H9 (cell line): ENCODE measurements at regions not wholly inside any gene's neighbourhood (a gene's known extent, or its start where the extent isn't known, plus 50 kb on each side); places are given as distances from the start of the nearest gene placed in this dataset.

Source experiments
- DNase-seq: peaks from one replicate; pipeline ENCODE4 v3.0.0-alpha.2; 2017
- H2AFZ ChIP-seq: one replicate; pipeline ENCODE4 v1.6.1; 2013; ENCODE audit warnings: mild to moderate bottlenecking, low read length, control low read depth, moderate library complexity
- H2AK5ac ChIP-seq: 2 replicates; pipeline ENCODE4 v1.6.1; 2013; ENCODE audit warnings: low read length, control low read depth, mixed read lengths; ENCODE audit not compliant: insufficient read length
- H2BK120ac ChIP-seq: one replicate; pipeline ENCODE4 v1.6.1; 2013; ENCODE audit warnings: low read depth, mild to moderate bottlenecking, low read length, control low read depth, inconsistent platforms; ENCODE audit not compliant: poor library complexity, severe bottlenecking
- H2BK12ac ChIP-seq: 2 replicates; pipeline ENCODE4 v1.6.1; 2013; ENCODE audit warnings: low read length, control low read depth, mixed read lengths, low read depth; ENCODE audit not compliant: insufficient read length
- H2BK15ac ChIP-seq: 2 replicates; pipeline ENCODE4 v1.6.1; 2013; ENCODE audit warnings: low read depth, low read length, control low read depth
- H2BK20ac ChIP-seq: one replicate; pipeline ENCODE4 v1.6.1; 2013; ENCODE audit warnings: low read depth, mild to moderate bottlenecking, low read length, control low read depth, inconsistent platforms; ENCODE audit not compliant: poor library complexity, severe bottlenecking
- H2BK5ac ChIP-seq: 2 replicates; pipeline ENCODE4 v1.6.1; 2013; ENCODE audit warnings: low read length, control low read depth, mixed read lengths; ENCODE audit not compliant: insufficient read length
- H3K14ac ChIP-seq: 2 replicates; pipeline ENCODE4 v1.6.1; 2013; ENCODE audit warnings: low read length, control low read depth; ENCODE audit not compliant: insufficient read depth
- H3K18ac ChIP-seq: 2 replicates; pipeline ENCODE4 v1.6.1; 2013; ENCODE audit warnings: low read depth, mild to moderate bottlenecking, mixed read lengths, low read length, control low read depth; ENCODE audit not compliant: insufficient read length
- H3K23ac ChIP-seq: 2 replicates; pipeline ENCODE4 v1.6.1; 2013; ENCODE audit warnings: low read length, control low read depth, mixed read lengths, low read depth; ENCODE audit not compliant: insufficient read length
- H3K23me2 ChIP-seq: 2 replicates; pipeline ENCODE4 v1.6.1; 2013; ENCODE audit warnings: low read depth, mild to moderate bottlenecking, mixed read lengths, low read length, control low read depth; ENCODE audit not compliant: insufficient read length, poor library complexity, severe bottlenecking
- H3K27ac ChIP-seq: 2 replicates; pipeline ENCODE4 v1.5.1; 2013; ENCODE audit warnings: low read length, control low read depth, mixed read lengths, low read depth; ENCODE audit not compliant: insufficient read length
- H3K27me3 ChIP-seq: 2 replicates; pipeline ENCODE4 v1.6.1; 2013; ENCODE audit warnings: low read length, control low read depth, inconsistent platforms; ENCODE audit not compliant: insufficient read depth
- H3K4ac ChIP-seq: 2 replicates; pipeline ENCODE4 v1.6.1; 2013; ENCODE audit warnings: low read depth, mild to moderate bottlenecking, control low read depth, inconsistent platforms, low read length, moderate library complexity
- H3K4me1 ChIP-seq: 2 replicates; pipeline ENCODE4 v1.6.1; 2013; ENCODE audit warnings: low read length, control low read depth, inconsistent platforms; ENCODE audit not compliant: insufficient read depth
- H3K4me2 ChIP-seq: 2 replicates; pipeline ENCODE4 v1.6.1; 2013; ENCODE audit warnings: low read length, control low read depth, mixed read lengths; ENCODE audit not compliant: insufficient read length, insufficient read depth
- H3K56ac ChIP-seq: 2 replicates; pipeline ENCODE4 v1.6.1; 2013; ENCODE audit warnings: low read depth, mild to moderate bottlenecking, mixed read lengths, low read length, control low read depth; ENCODE audit not compliant: insufficient read length
- H3K79me1 ChIP-seq: 2 replicates; pipeline ENCODE4 v1.6.1; 2013; ENCODE audit warnings: low read depth, mild to moderate bottlenecking, moderate library complexity, low read length, control low read depth, inconsistent platforms; ENCODE audit not compliant: insufficient read depth, poor library complexity, severe bottlenecking
- H3K79me2 ChIP-seq: 2 replicates; pipeline ENCODE4 v1.6.1; 2013; ENCODE audit warnings: low read length, control low read depth, inconsistent platforms; ENCODE audit not compliant: insufficient read depth
- H3K9ac ChIP-seq: 2 replicates; pipeline ENCODE4 v1.6.1; 2013; ENCODE audit warnings: low read length, control low read depth, mixed read lengths; ENCODE audit not compliant: insufficient read length; ENCODE audit errors: extremely low read depth
- H3K9me3 ChIP-seq: one replicate; pipeline ENCODE4 v1.6.1; 2013; ENCODE audit warnings: low read depth, low read length, inconsistent platforms; ENCODE audit not compliant: control insufficient read depth
- H3T11ph ChIP-seq: one replicate; pipeline ENCODE4 v1.6.1; 2013; ENCODE audit warnings: mild to moderate bottlenecking, low read length, control low read depth, inconsistent platforms
- H4K20me1 ChIP-seq: one replicate; pipeline ENCODE4 v1.6.1; 2013; ENCODE audit not compliant: control insufficient read depth, insufficient read length, insufficient read depth
- H4K5ac ChIP-seq: 2 replicates; pipeline ENCODE4 v1.6.1; 2013; ENCODE audit warnings: low read depth, mild to moderate bottlenecking, mixed read lengths, low read length, control low read depth; ENCODE audit not compliant: insufficient read length
- H4K8ac ChIP-seq: replicated peaks from 2 replicates; pipeline ENCODE4 v1.6.1; 2013; ENCODE audit warnings: low read length, control low read depth, mixed read lengths, low read depth; ENCODE audit not compliant: insufficient read length
- H4K91ac ChIP-seq: 2 replicates; pipeline ENCODE4 v1.6.1; 2013; ENCODE audit warnings: low read depth, mild to moderate bottlenecking, moderate library complexity, mixed read lengths, low read length, control low read depth; ENCODE audit not compliant: insufficient read length
- H3K27ac Mint-ChIP-seq, 3 experiments: 2 replicates in 2 of 3; 3 replicates in 1 of 3; pipeline ENCODE4 v1.8.0; 2020 to 2021; ENCODE audit warnings: mixed read lengths in 3 of 3, mild to moderate bottlenecking in 1 of 3, moderate library complexity in 1 of 3
- H3K27me3 Mint-ChIP-seq: 2 replicates; pipeline ENCODE4 v1.8.0; 2021; ENCODE audit warnings: low read depth, mild to moderate bottlenecking, moderate library complexity, mixed read lengths
- H3K36me3 Mint-ChIP-seq, 3 experiments: 2 replicates in 2 of 3; 3 replicates in 1 of 3; pipeline ENCODE4 v1.8.0; 2020 to 2021; ENCODE audit warnings: low read depth in 3 of 3, mixed read lengths in 3 of 3; ENCODE audit not compliant: insufficient read depth in 1 of 3
- H3K4me1 Mint-ChIP-seq, 2 experiments: 2 replicates each; pipeline ENCODE4 v1.8.0; 2020; ENCODE audit warnings: mixed read lengths in 2 of 2
- H3K4me3 Mint-ChIP-seq, 2 experiments: 2 replicates in 1 of 2; 3 replicates in 1 of 2; pipeline ENCODE4 v1.8.0; 2020 to 2021; ENCODE audit warnings: mild to moderate bottlenecking in 2 of 2, mixed read lengths in 2 of 2, moderate library complexity in 1 of 2
- H3K9me3 Mint-ChIP-seq, 2 experiments: 2 replicates in 1 of 2; 3 replicates in 1 of 2; pipeline ENCODE4 v1.8.0; 2020; ENCODE audit warnings: mild to moderate bottlenecking in 2 of 2, mixed read lengths in 2 of 2, moderate library complexity in 1 of 2
- WGBS: extraction: QIAGEN DNeasy Blood & Tissue Kit; methylation state at CpG from one replicate; pipeline ENCODE4 v1.1.7; 2013; ENCODE audit warnings: missing lambda C conversion rate, low lambda C conversion rate, mixed read lengths; ENCODE audit not compliant: insufficient read length; ENCODE audit errors: extremely low coverage; 5-methylcytosine and 5-hydroxymethylcytosine counted together
- TF ChIP-seq, protein P1 (sequence below): fragments of 200-600 bp; sonication (generic); conservative IDR thresholded peaks from 3 replicates; pipeline ENCODE4 v1.8.0; 2021; ENCODE audit warnings: antibody characterized with exemption, mild to moderate bottlenecking

DNA sequence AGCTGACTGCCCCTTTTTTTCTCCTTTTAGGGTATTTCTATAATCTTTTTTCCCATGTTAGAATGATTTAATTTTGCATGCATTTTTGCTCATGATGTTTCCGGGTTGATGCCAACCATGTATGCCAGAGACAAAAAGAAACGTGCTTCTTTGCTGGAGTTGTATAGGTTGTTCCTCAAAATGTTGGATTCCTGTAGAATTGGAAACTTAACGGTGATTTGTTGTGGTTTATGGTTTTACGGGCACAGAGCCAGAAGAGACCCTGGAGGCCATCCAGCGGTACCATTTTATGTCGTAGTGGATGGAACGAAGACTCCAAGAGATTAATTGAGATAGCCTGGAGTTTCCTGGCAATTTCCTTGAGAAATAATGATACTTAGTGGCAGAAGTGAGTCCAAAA lies 481.5 kb upstream of the RGMA start:
- Histone ChIP-seq H3K4me2 (no peak overlapping the region), H3K4ac (no peak overlapping the region), H4K91ac (no peak overlapping the region), H3K79me1 (no peaks in the 10 kb centered on the region), H2AFZ (no peak overlapping the region), H3K9me3 (no peaks in the 10 kb centered on the region), H2BK20ac (no peak overlapping the region), H3K23me2 (peaks cover 2% of the 10 kb centered on the region), H3T11ph (no peak overlapping the region), H4K20me1 (no peaks in the 10 kb centered on the region), H3K27me3 (no peaks in the 10 kb centered on the region), H2BK12ac (no peak overlapping the region), H3K18ac (no peak overlapping the region), H4K8ac (no peak overlapping the region), H3K56ac (no peak overlapping the region), H3K9ac (no peak overlapping the region), H3K27ac (no peak overlapping the region), H2BK120ac (no peak overlapping the region), H4K5ac (no peak overlapping the region), H3K4me1 (no peaks in the 10 kb centered on the region), H2BK15ac (no peak overlapping the region), H3K14ac (no peak overlapping the region), H2BK5ac (no peak overlapping the region), H3K79me2 (no peaks in the 10 kb centered on the region), H2AK5ac (no peak overlapping the region), H3K23ac (no peak overlapping the region)
- Mint-ChIP-seq H3K4me1 (no peaks in the 10 kb centered on the region), H3K27me3 (no peaks in the 10 kb centered on the region), H3K27ac (no peak overlapping the region), H3K36me3 (no peaks in the 10 kb centered on the region), H3K4me3 (no peak overlapping the region), H3K9me3 (no peaks in the 10 kb centered on the region)
- DNase-seq: no peak
- WGBS: no CpG with 5 or more reads among the region's 7 CpGs
- TF ChIP-seq, protein P1, sequence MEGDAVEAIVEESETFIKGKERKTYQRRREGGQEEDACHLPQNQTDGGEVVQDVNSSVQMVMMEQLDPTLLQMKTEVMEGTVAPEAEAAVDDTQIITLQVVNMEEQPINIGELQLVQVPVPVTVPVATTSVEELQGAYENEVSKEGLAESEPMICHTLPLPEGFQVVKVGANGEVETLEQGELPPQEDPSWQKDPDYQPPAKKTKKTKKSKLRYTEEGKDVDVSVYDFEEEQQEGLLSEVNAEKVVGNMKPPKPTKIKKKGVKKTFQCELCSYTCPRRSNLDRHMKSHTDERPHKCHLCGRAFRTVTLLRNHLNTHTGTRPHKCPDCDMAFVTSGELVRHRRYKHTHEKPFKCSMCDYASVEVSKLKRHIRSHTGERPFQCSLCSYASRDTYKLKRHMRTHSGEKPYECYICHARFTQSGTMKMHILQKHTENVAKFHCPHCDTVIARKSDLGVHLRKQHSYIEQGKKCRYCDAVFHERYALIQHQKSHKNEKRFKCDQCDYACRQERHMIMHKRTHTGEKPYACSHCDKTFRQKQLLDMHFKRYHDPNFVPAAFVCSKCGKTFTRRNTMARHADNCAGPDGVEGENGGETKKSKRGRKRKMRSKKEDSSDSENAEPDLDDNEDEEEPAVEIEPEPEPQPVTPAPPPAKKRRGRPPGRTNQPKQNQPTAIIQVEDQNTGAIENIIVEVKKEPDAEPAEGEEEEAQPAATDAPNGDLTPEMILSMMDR: no peak
